Transverse colon (tissue), 4 donors: ENCODE measurements at regions not wholly inside any gene's neighbourhood (a gene's known extent, or its start where the extent isn't known, plus 50 kb on each side); places are given as distances from the start of the nearest gene placed in this dataset.
"Not testable (repeated sequence)": the region's sequence is repeated elsewhere in the genome, so short reads cannot be mapped to it uniquely, and the experiment has no call there.

ENCODE experiments used
- DNase-seq: peaks from one replicate; pipeline ENCODE4 v3.0.0-alpha.2; 2019
- H3K27ac ChIP-seq, 4 donors: fragments of 200-600 bp; sonication (generic); 2 replicates each; pipeline ENCODE4 v1.5.1; 2016 to 2018; ENCODE audit warnings: inconsistent platforms in 4 of 4
- H3K27me3 ChIP-seq: fragments of 200-600 bp; sonication (generic); 2 replicates; pipeline ENCODE4 v1.5.1; 2017; ENCODE audit warnings: inconsistent platforms
- H3K36me3 ChIP-seq, 4 donors: fragments of 200-600 bp; sonication (generic); 2 replicates each; pipeline ENCODE4 v1.5.1; 2017 to 2019; ENCODE audit warnings: inconsistent platforms in 4 of 4
- H3K4me1 ChIP-seq, 4 donors: fragments of 200-600 bp; sonication (generic); 2 replicates each; pipeline ENCODE4 v1.5.1; 2017 to 2020; ENCODE audit warnings: inconsistent platforms in 4 of 4
- H3K4me3 ChIP-seq, 4 donors: fragments of 200-600 bp; sonication (generic); 1 replicate in 1 of 4; 2 replicates in 3 of 4; pipeline versions ENCODE4 v1.5.1 to v1.6.1; 2017 to 2019; ENCODE audit warnings: inconsistent platforms in 4 of 4
- H3K9me3 ChIP-seq, 2 donors: fragments of 200-600 bp; sonication (generic); 2 replicates each; pipeline ENCODE4 v1.5.1; 2017 to 2019; ENCODE audit warnings: inconsistent platforms in 2 of 2
- CTCF ChIP-seq, 5 experiments: fragments of 200-600 bp in 3 of 5; fragments of 450-650 bp in 2 of 5; sonication (generic) in 3 of 5; IDR thresholded peaks; 1 replicate in 2 of 5; 2 replicates in 3 of 5; pipeline ENCODE4 v1.5.1; 2016 to 2017; ENCODE audit warnings: antibody characterized with exemption in 5 of 5, inconsistent platforms in 3 of 5, mild to moderate bottlenecking in 2 of 5, moderate library complexity in 1 of 5
- EP300 ChIP-seq: sonication (generic); formaldehyde crosslinking; IDR thresholded peaks from one replicate; pipeline ENCODE4 v1.6.1; 2017; ENCODE audit warnings: antibody characterized with exemption, low read depth
- POLR2A ChIP-seq: fragments of 450-650 bp; IDR thresholded peaks from one replicate; pipeline ENCODE4 v1.6.1; 2016; ENCODE audit warnings: antibody characterized with exemption, mild to moderate bottlenecking, moderate library complexity
- POLR2AphosphoS5 ChIP-seq, 3 donors: sonication (generic); formaldehyde crosslinking; IDR thresholded peaks; one replicate each; pipeline ENCODE4 v1.6.1; 2016; ENCODE audit warnings: antibody characterized with exemption in 3 of 3
- WGBS, 2 donors: methylation state at CpG; one replicate each; pipeline ENCODE4 v1.1.5; 2018; ENCODE audit warnings: low coverage in 1 of 2; 5-methylcytosine and 5-hydroxymethylcytosine counted together
- in situ Hi-C, 4 donors: fragments of 200-750 bp; cut with MboI; loops; one replicate each; pipeline versions ENCODE4 v1.15.0 to v1.15.1; 2017; ENCODE audit warnings: low sequenced_read_pairs in 3 of 4, low pct_ligation_motif_present in 1 of 4, low pct_unique_long_range_greater_than_20kb in 1 of 4
- intact Hi-C: fragments of 100-400 bp; cut with DNase I; formaldehyde crosslinking; loops from one replicate; pipeline ENCODE4 v1.15.1; 2023; ENCODE audit warnings: low total_unique reads

DNA sequence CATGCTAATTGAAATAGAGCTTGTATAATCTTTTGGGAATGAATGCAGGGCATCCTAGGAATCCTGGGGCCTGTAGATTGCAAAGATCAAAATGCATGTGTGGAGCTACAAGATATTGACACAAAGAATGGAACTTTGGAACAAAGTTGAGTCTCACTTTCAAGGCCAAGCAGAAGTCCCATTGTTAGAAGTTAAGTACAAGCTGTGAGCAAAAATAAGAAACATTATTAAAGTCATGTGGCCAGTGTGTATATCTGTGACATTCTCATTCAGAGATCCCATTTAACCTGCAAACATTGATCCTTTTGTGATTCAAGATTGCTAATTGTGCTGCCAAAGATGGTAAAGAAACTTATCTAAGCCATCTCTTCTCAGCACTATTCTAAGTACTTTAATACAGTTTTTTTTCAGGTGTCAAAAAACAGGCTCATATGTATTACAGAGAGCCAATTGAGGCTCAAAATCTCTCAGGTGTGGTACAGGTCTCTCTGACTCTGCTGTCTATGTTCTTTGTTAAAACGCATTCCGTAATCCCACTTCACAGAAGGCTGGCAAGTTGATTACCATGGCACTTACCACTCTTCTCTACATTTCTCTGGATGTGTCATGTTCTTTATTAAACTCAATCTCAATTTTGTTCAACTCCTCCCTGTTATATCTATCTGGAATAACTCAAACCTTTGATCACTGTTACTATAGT lies 704.4 kb upstream of the NEGR1 start:
- WGBS, 2 donors, result 89 to 100% methylated on average over 2 of the region's 2 CpGs
- intact Hi-C loops (no loop called here), in situ Hi-C loops (no loop called here)
- no peak for DNase-seq
- Histone ChIP-seq H3K27me3 (no peaks in the 10 kb centered on the region), H3K4me3 (no peak overlapping the region), H3K36me3 (no peaks in the 10 kb centered on the region), H3K9me3 (no peaks in the 10 kb centered on the region), H3K4me1 (no peaks in the 10 kb centered on the region), H3K27ac (no peak overlapping the region)
- TF ChIP-seq POLR2A (no peak), EP300 (no peak), CTCF (IDR thresholded peaks at IDR 0.05) (no peak), POLR2AphosphoS5 (IDR thresholded peaks at IDR 0.05) (no peak)

DNA sequence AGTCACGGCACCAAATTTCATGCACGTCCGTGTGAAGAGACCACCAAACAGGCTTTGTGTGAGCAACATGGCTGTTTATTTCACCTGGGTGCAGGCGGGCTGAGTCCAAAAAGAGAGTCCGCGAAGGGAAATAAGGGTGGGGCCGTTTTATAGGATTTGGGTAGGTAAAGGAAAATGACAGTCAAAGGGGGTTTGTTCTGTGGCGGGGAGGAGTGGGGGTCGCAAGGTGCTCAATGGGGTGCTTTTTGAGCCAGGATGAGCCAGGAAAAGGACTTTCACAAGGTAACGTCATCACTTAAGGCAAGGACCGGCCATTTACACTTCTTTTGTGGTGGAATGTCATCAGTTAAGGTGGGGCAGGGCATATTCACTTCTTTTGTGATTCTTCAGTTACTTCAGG lies 702.7 kb upstream of the NEGR1 start:
- H3K27ac ChIP-seq, H3K9me3 ChIP-seq, H3K4me3 ChIP-seq, H3K36me3 ChIP-seq, in situ Hi-C loops, H3K4me1 ChIP-seq, DNase-seq, H3K27me3 ChIP-seq, intact Hi-C loops: not testable (repeated sequence)
- 85 to 86% methylated on average over 9 to 11 of the region's 11 CpGs for WGBS, 2 donors

DNA sequence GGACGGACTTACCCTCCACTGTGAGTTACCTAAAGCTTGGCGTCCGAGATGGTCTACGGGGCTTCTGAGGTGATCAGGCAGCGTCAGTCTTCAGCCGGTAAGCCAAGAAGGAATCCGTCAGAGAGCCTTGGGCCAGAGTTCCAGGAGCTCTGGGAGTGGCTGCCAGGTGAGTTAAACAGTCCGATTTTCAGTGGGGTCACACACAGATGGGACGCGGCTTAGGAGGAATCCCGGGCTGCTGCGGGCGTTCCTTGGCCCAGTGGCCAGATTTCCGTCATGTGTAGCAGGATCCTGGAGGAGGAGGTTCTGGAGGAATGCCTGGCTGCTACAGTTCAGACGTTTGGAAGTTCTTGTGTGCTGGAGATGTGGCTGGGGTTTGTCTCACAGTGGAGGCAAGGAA lies 700.7 kb upstream of the NEGR1 start:
- H3K27ac ChIP-seq, H3K9me3 ChIP-seq, H3K27me3 ChIP-seq, H3K36me3 ChIP-seq, intact Hi-C loops, in situ Hi-C loops, H3K4me3 ChIP-seq, H3K4me1 ChIP-seq, DNase-seq: not testable (repeated sequence)
- WGBS, 2 donors, result 43 to 89% methylated on average over 1 to 15 of the region's 15 CpGs

- no peaks in the 10 kb centered on the region for H3K9me3 ChIP-seq
- intact Hi-C loops, result no loop called here
- H3K36me3 ChIP-seq, result no peaks in the 10 kb centered on the region
- in situ Hi-C loops, result no loop called here
- TF ChIP-seq EP300 (no peak), POLR2A (no peak), CTCF (IDR thresholded peaks at IDR 0.05) (no peak), POLR2AphosphoS5 (IDR thresholded peaks at IDR 0.05) (no peak)
- H3K27ac ChIP-seq, result no peak overlapping the region
- WGBS, 2 donors, result 76 to 82% methylated on average over 1 of the region's 1 CpG
- H3K4me1 ChIP-seq, result no peaks in the 10 kb centered on the region
- H3K27me3 ChIP-seq, result no peaks in the 10 kb centered on the region
- no peak for DNase-seq
- H3K4me3 ChIP-seq, result no peak overlapping the region
Observed at GRCh38 chr1:72969461-72969860, 687.1 kb upstream of the NEGR1 start.

- DNase-seq, result no peak
- in situ Hi-C loops (no loop called here), intact Hi-C loops (no loop called here)
- H3K27ac ChIP-seq, result no peak overlapping the region
- H3K27me3 ChIP-seq, result no peaks in the 10 kb centered on the region
- H3K4me3 ChIP-seq, result no peak overlapping the region
- no peak for TF ChIP-seq CTCF (IDR thresholded peaks at IDR 0.05)
- no peak for TF ChIP-seq EP300
- TF ChIP-seq POLR2AphosphoS5 (IDR thresholded peaks at IDR 0.05), result no peak
- TF ChIP-seq POLR2A, result no peak
- H3K4me1 ChIP-seq, result no peaks in the 10 kb centered on the region
- H3K36me3 ChIP-seq, result no peaks in the 10 kb centered on the region
- H3K9me3 ChIP-seq, result no peaks in the 10 kb centered on the region
Observed at GRCh38 chr1:72954943-72955342, 672.6 kb upstream of the NEGR1 start.

- H3K36me3 ChIP-seq, H3K4me3 ChIP-seq, H3K27me3 ChIP-seq, H3K27ac ChIP-seq, in situ Hi-C loops, H3K9me3 ChIP-seq, H3K4me1 ChIP-seq, DNase-seq, intact Hi-C loops: not testable (repeated sequence)
- WGBS, 2 donors, result 77 to 87% methylated on average over 3 of the region's 3 CpGs
Observed at GRCh38 chr1:72950900-72951299, 668.6 kb upstream of the NEGR1 start.
